ENCODE measurements at regions not wholly inside any gene's neighbourhood (a gene's known extent, or its start where the extent isn't known, plus 50 kb on each side); places are given as distances from the start of the nearest gene placed in this dataset.

DNA sequence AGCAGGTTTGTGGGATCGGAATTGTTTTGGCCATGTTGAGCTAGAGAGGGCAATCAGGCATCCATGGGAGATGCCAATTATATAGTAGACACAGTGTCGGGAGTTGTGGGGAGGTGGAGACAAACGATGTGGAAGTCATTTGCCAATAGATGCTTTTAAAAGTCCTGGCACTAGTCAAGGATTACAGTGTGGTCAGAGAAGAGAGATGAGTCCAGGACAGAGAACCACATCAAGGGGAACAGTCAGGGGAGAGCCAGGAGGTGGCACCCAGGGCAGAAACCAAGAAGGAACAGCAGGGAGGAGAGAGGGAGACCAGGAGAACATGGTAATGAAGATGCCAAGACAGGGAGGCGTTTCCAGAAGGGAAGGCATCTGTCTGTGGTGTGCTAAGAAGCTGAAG lies 81.2 kb downstream of the ARL4C start:
- TF ChIP-seq, protein P1, sequence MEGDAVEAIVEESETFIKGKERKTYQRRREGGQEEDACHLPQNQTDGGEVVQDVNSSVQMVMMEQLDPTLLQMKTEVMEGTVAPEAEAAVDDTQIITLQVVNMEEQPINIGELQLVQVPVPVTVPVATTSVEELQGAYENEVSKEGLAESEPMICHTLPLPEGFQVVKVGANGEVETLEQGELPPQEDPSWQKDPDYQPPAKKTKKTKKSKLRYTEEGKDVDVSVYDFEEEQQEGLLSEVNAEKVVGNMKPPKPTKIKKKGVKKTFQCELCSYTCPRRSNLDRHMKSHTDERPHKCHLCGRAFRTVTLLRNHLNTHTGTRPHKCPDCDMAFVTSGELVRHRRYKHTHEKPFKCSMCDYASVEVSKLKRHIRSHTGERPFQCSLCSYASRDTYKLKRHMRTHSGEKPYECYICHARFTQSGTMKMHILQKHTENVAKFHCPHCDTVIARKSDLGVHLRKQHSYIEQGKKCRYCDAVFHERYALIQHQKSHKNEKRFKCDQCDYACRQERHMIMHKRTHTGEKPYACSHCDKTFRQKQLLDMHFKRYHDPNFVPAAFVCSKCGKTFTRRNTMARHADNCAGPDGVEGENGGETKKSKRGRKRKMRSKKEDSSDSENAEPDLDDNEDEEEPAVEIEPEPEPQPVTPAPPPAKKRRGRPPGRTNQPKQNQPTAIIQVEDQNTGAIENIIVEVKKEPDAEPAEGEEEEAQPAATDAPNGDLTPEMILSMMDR (conservative IDR thresholded peaks at IDR 0.05; ENCODE audit: low read length) = no peak
- TF ChIP-seq EZH2phosphoT487 (IDR thresholded peaks at IDR 0.05; ENCODE audit: borderline replicate concordance, low read depth, low read length) = no peak
